ENCODE measurements at regions not wholly inside any gene's neighbourhood (a gene's known extent, or its start where the extent isn't known, plus 50 kb on each side); places are given as distances from the start of the nearest gene placed in this dataset.
"Not testable (repeated sequence)": the region's sequence is repeated elsewhere in the genome, so short reads cannot be mapped to it uniquely, and the experiment has no call there.

GRCh38 chr6:168799067-168799466 is 358.1 kb downstream of the SMOC2 start:
- H3K27ac ChIP-seq, result no peak overlapping the region
- no peaks in the 10 kb centered on the region for H3K9me3 ChIP-seq
- H3K27me3 ChIP-seq, result no peaks in the 10 kb centered on the region
- DNase-seq (no peak), ATAC-seq (peak; percentile 35)
- TF ChIP-seq CTCF (IDR thresholded peaks at IDR 0.05), result no peak
- H3K4me3 ChIP-seq, result no peak overlapping the region
- intact Hi-C loops (cut with DNase I), result no loop called here
- H3K4me1 ChIP-seq, result no peaks in the 10 kb centered on the region
- H3K36me3 ChIP-seq, result no peaks in the 10 kb centered on the region

DNA sequence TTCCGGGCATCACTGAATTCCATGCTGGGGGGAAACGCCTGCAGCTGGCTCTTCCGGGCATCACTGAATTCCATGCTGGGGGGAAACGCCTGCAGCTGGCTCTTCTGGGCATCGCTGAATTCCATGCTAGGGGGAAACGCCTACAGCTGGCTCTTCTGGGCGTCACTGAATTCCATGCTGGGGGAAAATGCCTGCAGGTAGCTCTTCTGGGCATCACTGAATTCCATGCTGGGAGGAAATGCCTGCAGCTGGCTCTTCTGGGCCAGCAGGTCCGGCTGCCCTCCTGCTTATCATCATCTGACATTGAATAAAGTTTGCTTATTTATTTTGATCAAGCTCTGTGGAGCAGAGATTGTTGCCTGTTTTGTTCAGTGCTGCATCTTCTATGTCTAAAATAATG is 355.1 kb downstream of the SMOC2 start:
- Histone ChIP-seq H3K36me3 (no peaks in the 10 kb centered on the region), H3K4me1 (no peaks in the 10 kb centered on the region), H3K27me3 (no peaks in the 10 kb centered on the region), H3K9me3 (no peaks in the 10 kb centered on the region), H3K4me3 (no peak overlapping the region), H3K27ac (no peak overlapping the region)
- TF ChIP-seq CTCF (IDR thresholded peaks at IDR 0.05), result no peak
- intact Hi-C loops (cut with DNase I), result no loop called here
- ATAC-seq (no peak), DNase-seq (no peak)

- DNase-seq; intact Hi-C loops (cut with DNase I): not testable (repeated sequence)
Measured at GRCh38 chr6:168795611-168796010, 354.6 kb downstream of the SMOC2 start.

GRCh38 chr6:168794491-168794890 is 353.5 kb downstream of the SMOC2 start:
- TF ChIP-seq CTCF (IDR thresholded peaks at IDR 0.05), result no peak
- Histone ChIP-seq H3K4me1 (no peaks in the 10 kb centered on the region), H3K27me3 (no peaks in the 10 kb centered on the region), H3K9me3 (no peaks in the 10 kb centered on the region), H3K27ac (no peak overlapping the region), H3K4me3 (no peak overlapping the region), H3K36me3 (no peaks in the 10 kb centered on the region)
- intact Hi-C loops (cut with DNase I), result no loop called here
- no peak for DNase-seq
- ATAC-seq, result no peak

More at GRCh38 chr6:168795611-168796010, 354.6 kb downstream of the SMOC2 start:
- not testable (repeated sequence) for H3K27me3 ChIP-seq, ATAC-seq, H3K4me3 ChIP-seq, H3K4me1 ChIP-seq, H3K36me3 ChIP-seq, H3K27ac ChIP-seq, H3K9me3 ChIP-seq

GRCh38 chr6:168793649-168794048 is 352.7 kb downstream of the SMOC2 start:
- ATAC-seq, result no peak
- intact Hi-C loops (cut with DNase I), result no loop called here

DNA sequence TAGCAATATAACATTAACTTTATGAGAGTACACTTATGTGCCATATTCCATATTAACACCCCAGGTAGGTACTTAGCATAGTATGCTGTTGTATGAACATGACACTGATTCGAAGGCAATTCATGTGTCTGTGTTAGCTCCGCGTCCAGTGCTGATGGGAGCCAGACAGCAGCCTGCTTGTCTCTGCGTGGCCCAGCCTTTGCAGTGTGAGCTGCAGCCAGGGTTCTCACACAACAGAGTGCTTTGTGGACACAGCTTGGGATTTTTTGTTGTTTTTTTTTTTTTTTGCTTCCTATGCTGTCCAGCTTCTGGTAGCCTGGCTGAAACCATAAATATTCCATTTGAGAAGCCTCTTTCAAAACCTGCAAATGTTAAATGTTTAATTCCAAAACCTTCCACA is 350.9 kb downstream of the SMOC2 start:
- Histone ChIP-seq H3K27ac (no peak overlapping the region), H3K4me3 (no peak overlapping the region), H3K36me3 (no peaks in the 10 kb centered on the region), H3K27me3 (no peaks in the 10 kb centered on the region), H3K9me3 (no peaks in the 10 kb centered on the region), H3K4me1 (no peaks in the 10 kb centered on the region)
- intact Hi-C loops (cut with DNase I), result no loop called here
- ATAC-seq, result no peak
- DNase-seq, result no peak
- no peak for TF ChIP-seq CTCF (IDR thresholded peaks at IDR 0.05)

More at GRCh38 chr6:168793649-168794048, 352.7 kb downstream of the SMOC2 start:
- H3K9me3 ChIP-seq, result no peaks in the 10 kb centered on the region
- H3K27me3 ChIP-seq, result no peaks in the 10 kb centered on the region
- H3K36me3 ChIP-seq, result no peaks in the 10 kb centered on the region
- no peak for DNase-seq
- H3K4me3 ChIP-seq, result no peak overlapping the region
- H3K27ac ChIP-seq, result no peak overlapping the region
- H3K4me1 ChIP-seq, result no peaks in the 10 kb centered on the region
- no peak for TF ChIP-seq CTCF (IDR thresholded peaks at IDR 0.05)
